GM18873 (cell line): ENCODE measurements at regions not wholly inside any gene's neighbourhood (a gene's known extent, or its start where the extent isn't known, plus 50 kb on each side); places are given as distances from the start of the nearest gene placed in this dataset.
"Not testable (repeated sequence)": the region's sequence is repeated elsewhere in the genome, so short reads cannot be mapped to it uniquely, and the experiment has no call there.

ENCODE experiments used
- ATAC-seq: cut with Tn5 transposase; IDR thresholded peaks from one replicate; pipeline ENCODE4 v1.9.1; 2021; ENCODE audit warnings: mild to moderate bottlenecking, moderate library complexity, moderate number of reproducible peaks; ENCODE audit not compliant: unreplicated experiment, low FRiP score

DNA sequence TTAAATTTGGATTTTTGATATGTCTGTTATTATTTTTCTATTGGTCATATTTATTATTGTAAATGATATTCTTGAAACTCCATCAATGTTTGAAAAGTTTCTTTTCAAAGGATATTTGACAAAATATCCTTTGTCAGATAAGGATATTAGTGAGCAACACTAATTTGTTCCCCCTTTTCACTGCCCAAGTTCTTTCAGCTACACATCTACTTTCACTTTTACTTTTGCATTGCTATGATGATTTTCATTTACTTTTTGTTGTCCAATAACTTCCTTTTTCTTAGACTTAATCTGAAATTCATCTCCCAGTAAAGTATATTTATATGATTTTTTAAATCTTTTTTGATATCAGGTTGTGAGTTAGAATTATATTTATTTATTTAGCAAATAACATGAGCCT lies 542.3 kb upstream of the ADGRL3 start:
- ATAC-seq: no peak

DNA sequence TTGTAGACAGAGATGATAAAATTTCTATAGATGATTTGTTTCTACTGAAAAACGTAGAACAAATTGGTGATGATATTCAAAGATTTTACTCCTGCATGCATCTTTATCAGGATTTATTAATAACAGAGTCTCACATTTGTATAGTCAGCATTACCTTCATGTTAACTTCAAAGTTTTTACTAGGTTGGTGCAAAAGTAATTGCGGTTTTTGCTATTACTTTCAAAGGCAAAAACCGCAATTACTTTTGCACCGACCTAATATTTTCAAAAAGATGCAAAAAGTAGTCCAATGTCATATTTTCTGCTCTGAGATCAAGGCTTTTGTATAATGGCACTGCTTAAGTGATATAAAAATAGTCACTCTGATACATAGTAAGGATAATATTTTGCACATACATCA lies 536.4 kb upstream of the ADGRL3 start:
- no peak for ATAC-seq

DNA sequence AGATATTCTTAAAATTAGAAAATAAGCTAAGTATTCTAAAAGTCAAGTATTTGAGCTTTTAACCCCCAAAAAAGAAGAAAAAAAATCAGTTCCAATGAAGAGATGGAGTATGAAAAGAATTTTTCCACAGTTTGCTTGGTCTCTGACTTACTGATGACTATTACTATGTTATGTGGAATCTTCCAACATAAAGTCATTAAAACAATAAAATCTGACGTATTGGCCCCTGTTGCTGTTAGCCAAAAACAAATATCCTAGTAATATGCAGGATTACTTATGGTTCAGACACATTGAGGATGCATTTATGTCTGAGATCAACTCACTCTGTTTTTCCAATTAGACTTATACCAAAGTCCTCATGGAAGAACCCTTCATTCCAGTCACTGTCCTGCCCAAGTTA lies 517.2 kb upstream of the ADGRL3 start:
- ATAC-seq: no peak

DNA sequence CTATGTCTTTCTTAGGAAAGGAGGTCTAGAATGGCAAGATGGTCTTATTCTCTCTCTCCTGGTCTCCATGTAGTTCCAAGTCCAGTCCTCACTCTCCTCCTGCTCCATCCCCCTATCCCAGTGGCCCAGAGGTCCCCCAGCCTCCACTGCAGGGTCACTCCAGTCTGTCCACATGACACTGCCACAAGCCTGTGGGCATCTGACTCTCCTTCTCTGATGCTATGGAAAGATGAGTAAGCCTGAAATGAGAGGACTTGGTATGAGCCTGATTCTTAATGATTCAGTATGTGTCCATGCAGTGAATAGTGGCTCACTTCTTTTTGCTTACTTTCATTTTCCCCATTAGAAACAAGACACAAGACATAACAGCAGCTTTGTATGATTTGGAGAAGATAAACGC lies 516.8 kb upstream of the ADGRL3 start:
- no peak for ATAC-seq

DNA sequence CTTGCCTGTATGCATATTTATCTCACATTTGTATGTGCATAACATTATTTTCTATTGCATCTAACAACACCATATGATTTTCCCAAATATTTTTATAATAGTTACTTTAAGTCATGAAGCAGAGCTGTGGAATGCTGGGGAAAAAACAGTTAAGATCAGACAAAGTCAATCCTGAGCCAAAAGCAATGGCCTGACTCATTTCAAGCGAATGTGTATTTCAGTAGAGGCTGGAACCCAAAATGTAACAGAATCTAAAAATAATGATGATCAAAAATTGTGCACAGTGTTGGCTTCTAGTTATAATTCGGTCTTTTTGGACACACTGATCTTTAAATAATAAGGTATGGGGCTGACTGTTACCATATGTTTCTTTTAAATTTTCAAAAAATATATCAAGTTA lies 516.2 kb upstream of the ADGRL3 start:
- ATAC-seq: no peak

DNA sequence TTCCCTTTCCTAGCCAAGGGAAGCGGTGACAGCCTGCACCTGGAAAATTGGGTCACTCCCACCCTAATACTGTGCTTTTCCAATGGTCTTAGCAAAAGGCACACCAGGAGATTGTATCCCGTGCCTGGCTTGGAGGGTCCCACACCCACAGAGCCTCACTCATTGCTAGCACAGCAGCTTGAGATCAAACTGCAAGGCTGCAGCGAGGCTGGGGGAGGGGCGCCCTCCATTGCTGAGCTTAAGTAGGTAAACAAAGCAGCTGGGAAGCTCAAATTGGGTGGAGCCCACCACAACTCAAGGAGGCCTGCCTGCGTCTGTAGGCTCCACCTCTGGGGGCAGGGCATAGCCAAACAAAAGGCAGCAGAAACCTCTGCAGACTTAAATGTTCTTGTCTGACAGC lies 504.1 kb upstream of the ADGRL3 start:
- not testable (repeated sequence) for ATAC-seq

DNA sequence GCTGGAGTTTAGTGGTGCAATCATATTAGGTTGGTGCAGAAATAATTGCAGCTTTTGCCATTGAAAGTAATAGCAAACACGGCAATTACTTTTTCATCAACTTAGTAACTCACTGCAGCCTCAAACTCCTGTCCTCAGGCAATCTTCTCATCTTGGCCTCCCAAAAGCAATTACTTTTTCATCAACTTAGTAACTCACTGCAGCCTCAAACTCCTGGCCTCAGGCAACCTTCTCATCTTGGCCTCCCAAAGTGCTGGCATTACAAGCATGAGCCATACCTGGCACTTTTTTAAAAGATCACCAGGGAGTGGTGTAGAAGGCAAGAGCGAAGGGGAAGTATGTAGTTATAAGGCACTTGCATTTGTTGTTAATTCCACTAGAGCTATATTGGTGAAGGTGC lies 491.1 kb upstream of the ADGRL3 start:
- ATAC-seq: no peak

DNA sequence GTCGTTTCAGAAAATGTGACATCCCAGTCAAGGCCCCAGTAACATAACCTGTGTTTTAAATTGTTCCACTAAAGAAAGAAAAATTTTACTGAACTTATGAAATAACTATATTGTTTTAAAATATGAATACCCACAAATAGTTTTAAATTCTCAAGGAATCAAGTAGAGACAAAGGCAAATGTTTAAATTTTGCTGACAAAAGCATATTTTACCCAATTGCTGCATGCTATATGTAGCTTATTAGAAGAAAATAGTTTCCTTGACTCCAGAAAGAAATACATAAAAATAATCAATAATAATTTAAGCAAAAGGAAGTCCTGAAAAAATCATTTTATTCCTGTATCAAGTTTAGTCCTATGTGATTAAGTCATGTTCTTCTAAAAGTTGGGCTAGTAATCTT lies 481.3 kb upstream of the ADGRL3 start:
- no peak for ATAC-seq

DNA sequence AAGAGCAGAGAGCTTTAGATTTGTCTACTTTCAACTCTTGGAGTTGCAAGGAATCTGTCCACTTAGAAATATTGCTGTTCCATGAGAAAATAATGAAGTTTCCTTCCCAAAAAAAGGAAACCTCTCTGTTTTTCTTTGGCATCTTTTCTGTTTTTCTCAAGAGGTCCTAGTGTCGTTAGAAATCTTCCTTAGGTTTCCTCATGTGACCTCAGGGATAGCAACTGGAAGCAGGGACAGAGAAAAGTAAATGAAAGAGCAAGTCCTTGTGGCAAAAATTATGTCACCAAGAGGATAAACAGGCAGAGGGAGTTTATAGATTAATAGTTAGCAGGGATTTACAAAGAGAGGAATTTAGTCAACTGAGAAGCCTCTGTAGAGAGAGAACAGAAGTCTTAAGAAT lies 478.4 kb upstream of the ADGRL3 start:
- ATAC-seq: no peak

DNA sequence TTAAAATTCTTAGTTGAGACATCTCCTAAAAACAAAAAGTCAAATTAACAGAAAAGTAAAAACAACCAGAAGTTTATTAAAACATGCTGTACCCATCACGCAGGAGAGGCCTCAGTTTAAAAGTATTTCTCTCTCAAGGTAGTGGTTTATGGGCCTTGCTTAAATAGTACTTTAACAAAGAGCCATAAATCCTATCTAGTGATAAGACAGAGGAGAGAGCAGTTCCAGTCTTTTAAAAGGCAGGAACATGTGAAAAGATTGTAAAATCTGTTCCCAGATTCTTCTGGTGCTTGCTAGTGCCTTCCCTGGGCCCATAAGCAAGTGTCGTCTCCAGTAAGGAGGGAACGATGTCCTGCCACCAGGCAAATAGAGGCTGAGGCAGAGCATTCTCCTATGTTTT lies 476.3 kb upstream of the ADGRL3 start:
- no peak for ATAC-seq

DNA sequence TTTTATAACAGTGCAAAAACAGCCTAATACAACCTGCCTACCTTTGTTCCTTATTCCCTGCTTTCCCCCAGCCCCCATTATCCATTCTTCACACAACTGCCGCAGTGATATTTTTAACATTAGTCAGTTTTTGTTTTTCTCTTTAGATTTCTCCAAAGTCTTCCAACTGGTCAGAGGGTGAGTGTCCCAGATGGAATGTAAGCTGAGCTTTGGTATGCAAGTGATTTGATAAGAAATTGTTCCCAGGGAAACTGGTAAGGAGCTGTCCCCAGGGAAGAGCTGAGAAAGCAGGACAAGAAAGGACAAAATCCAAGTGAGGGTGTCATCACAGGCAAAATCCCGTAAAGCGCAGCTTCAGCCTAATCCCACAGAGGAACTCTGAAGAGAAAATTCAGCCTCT lies 475.5 kb upstream of the ADGRL3 start:
- no peak for ATAC-seq

DNA sequence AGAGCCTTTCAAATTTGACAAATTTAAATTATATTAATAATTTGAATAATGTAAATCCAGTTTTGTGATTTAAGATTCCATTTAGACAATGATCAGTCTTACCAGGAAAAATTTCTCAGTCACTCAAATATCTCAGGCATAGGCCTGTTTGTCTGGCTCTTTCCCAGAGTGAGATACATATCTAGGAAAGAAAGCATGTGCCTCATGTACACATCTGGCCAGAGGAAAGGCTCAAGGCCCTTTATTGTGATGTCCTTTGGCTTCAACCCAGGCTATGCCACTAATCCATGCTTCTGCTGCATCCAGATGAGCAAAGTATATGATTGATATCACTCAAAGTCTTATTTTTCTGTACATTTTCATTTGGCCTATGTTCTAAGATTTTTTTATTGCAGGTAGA lies 473.3 kb upstream of the ADGRL3 start:
- ATAC-seq: no peak

DNA sequence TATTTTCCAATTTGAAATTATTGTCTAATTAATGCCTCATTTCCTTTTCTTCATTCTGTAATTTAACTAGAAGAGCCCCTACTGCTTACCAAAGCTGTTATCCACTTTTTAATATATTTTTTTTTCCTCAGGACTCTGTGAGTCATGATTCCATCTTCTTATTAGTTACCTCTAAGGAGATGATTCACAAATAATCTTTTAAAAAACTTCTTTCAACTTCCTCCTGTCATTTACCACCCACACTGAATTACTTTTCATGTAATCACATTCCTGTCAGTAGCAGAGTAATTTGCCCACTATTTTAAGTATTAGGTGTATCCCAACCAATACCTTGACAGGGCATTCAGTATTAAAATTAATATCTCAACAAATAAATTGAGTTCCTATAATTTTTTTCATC lies 470.9 kb upstream of the ADGRL3 start:
- no peak for ATAC-seq

DNA sequence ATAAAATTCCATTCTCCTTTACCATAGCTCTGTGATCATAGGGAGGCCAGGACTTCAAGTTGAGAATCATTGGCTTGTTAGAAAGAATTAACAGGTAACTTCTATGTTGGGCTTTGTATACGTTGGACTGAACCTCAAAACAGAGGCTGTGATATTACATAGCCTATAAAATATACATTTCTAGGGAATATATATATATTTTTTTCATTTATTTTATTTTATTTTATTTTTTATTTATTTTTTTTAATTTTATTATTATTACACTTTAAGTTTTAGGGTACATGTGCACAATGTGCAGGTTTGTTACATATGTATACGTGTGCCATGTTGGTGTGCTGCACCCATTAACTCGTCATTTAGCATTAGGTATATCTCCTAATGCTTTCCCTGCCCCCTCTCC lies 470.4 kb upstream of the ADGRL3 start:
- ATAC-seq: not testable (repeated sequence)

DNA sequence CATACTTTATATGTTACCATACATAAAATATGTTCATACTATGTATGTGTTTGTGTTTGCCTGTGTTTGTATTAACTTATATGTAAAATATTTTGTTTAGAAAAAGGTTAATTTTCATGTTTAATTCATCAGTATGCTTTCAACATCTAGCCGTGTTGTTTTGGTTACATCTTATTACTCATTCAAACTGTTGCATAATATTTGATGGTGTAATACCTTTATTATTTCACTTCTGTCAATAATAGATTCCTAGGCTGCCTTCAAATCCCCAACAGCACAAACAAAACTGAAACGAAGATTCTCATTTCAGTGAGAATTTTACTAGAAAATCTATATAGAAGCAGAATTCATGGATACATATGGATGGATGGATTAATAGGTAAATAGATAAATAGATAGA lies 462.3 kb upstream of the ADGRL3 start:
- ATAC-seq: no peak

DNA sequence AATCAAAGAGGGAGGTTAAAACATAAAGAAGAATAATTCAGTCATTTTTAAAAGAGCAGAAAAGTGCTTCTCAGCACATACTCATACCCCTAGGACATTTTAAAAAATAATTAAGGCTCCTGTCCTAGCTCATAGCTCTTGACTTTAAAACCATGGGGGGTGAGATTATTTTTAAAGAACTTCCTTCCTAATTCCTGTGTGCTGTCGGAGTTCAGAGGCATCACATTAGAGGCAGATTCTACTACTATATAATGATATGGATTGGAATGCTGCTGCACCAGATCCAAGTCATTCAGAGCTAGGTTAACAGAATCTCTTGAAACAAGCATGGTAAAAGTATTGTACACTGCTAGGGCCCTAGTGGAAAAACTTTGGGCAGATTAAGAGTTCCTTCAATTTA lies 456.5 kb upstream of the ADGRL3 start:
- ATAC-seq: no peak

DNA sequence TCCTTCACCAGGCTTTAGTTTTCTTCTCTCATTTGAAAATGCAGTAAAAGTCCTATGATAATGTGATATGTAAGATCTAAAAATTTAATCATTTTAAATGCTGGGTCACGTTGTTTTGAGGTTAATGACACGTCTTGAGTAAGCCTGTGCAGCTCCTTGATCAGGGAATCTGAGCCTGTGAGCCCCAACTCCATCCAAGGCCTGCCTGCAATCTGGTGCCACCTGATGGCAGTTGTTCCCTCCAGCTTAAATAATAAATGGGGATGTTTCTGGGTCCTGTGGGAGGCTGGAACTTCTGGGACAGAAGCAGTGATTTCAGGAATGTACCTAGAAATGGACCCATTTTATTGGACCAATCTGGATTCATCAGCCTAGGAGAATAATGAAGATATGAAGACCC lies 455.4 kb upstream of the ADGRL3 start:
- no peak for ATAC-seq

DNA sequence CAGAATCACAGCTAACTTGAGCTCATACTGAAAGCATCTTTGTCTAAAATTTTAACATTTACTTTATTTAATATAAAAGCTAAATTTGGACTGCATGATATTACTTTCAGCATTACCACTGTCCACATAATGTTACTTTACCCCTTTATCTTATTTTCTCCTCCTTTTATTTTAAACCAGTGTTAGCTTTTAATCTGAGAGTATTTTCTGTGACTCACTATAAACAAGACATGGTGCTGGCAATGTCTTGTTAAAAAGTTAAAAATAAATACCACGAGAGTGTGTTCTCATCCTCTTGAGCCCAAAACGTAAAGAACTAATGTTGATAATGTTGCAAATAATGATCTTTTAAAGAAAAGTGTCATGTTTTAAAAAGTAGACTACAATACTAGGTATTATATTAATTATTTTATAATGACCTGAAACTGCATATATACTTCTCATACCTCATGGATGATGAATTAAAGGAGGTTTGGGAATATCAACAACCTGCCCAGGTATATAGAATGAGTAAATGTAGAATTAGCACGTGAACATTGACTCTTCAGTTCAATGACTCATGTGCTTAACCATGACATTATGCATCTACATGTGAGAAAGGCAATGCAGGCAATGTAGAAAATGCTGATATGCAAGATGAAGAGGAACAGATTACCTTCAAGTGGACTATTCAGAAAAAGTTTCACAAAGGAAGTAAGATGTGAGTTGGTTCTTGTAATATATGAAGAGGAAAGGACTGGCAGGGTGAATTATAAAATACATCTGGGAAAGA lies 454.1 kb upstream of the ADGRL3 start:
- no peak for ATAC-seq

DNA sequence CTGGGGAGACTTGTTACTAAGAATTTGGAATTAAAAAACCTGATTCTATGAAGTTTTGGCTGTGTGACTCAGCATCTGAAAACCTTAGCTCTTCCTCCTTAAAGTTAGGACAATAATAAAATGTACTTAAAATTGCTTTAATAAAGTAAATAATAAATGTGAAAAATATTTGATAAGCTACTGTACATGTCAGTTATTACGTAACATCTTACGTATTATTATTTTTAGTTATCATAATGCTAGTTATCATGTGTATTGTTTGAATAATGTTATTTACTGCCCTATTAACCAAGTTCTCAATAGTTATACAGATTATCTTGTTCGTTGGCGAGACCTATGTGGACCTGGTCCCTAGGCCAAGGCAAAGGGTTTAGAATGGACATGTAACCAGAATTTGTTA lies 449.2 kb upstream of the ADGRL3 start:
- ATAC-seq: no peak

DNA sequence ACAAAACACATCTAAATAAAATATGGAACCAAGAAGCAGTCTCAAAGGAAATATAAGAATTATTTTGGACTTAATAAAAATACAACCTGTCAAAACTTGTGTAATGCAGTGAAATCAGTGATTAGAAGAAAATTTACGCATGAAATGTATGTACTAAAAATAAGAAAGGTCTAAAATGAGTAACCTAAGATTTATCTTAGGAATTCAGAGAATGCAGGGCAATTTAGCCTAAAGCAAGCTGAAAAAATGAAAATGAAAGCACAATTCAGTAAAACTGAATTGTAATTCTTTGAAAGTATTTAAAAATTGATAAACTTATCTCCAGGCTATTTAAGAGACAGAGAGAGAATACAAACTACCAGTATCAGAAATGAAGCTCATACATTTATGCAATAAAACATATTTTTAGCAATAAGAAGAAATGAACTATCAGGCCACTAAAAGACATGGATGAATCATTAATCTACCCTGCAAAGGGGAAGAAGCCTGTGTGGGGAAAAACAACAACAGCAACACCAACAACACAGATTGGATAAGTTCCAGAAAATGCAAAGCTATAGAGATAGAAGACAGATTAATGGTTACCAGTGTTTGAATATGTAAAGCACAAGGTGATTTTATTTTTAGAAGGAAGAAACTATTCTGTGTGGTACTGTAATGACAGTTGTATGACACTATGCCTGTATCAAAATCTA lies 442.0 kb upstream of the ADGRL3 start:
- ATAC-seq: no peak

DNA sequence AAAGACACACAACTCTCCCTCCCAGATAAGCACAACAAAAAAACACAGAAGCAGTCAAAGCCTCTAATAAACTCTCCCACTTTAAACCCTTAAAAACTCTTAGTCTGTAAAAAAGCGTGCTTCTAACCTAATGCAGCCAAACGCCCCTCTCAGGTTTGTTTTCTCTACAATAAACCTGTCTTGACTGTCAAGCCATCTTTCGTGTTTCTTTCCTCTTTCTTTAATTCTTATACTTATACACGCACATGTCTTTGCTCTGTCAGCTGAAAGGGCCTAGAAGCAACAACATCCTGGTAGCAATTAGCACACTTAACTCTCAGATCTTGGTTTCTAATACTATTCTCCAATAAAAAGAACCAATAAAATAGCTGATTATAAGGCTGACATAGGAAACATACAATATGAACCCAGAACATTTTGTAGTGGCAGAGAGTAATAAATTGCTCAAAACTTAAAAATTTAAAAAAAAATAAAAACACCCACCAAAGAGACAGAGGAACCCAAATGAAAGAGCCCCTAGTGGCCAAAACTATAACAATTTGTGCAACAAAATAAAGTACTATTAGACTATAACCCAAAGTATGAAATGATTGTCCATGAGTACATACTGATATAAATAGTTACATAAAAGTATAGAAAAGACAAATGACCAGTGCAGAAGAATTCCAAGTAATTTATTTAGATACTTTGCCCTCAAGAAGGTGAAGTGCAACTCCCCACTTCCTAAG lies 440.4 kb upstream of the ADGRL3 start:
- no peak for ATAC-seq

DNA sequence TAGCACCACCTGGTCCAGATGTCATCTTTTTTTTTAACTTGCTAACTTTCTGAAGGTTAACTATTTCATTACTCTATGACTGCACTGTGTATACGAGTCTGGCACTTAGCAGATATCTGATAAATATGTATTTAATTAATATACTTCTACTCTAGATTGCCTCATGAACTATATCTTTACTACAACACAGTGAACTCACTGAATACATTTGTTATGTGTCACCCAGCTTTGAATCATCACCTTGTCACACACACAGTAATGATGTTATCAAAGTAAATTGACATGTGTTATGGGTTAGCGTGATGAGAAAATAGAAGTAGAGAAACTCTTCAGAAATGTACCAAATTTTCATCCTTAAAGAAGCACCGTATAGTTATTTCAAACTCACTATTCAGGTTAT lies 419.3 kb upstream of the ADGRL3 start:
- no peak for ATAC-seq
